Liver (tissue), 8 donors: ENCODE measurements at regions not wholly inside any gene's neighbourhood (a gene's known extent, or its start where the extent isn't known, plus 50 kb on each side); places are given as distances from the start of the nearest gene placed in this dataset.

Experiments used
- DNase-seq: peaks from one replicate; pipeline ENCODE4 v3.0.0-alpha.2; 2017; ENCODE audit warnings: low spot score
- H3K27ac ChIP-seq, 2 donors: one replicate each; pipeline ENCODE4 v1.7.0; 2013; ENCODE audit warnings: inconsistent platforms in 2 of 2, low read length in 2 of 2, control low read depth in 1 of 2, low read depth in 1 of 2, mild to moderate bottlenecking in 1 of 2
- H3K27me3 ChIP-seq, 4 donors: one replicate each; pipeline versions ENCODE4 v1.6.1 to v1.7.0; 2013; ENCODE audit warnings: low read length in 3 of 4, inconsistent platforms in 1 of 4, mild to moderate bottlenecking in 1 of 4, moderate library complexity in 1 of 4; ENCODE audit not compliant: control insufficient read depth in 4 of 4, insufficient read depth in 4 of 4
- H3K36me3 ChIP-seq, 4 donors: one replicate each; pipeline versions ENCODE4 v1.6.1 to v1.7.0; 2013; ENCODE audit warnings: low read length in 3 of 4, mild to moderate bottlenecking in 3 of 4, low read depth in 1 of 4, moderate library complexity in 1 of 4; ENCODE audit not compliant: control insufficient read depth in 4 of 4, insufficient read depth in 3 of 4
- H3K4me1 ChIP-seq, 4 donors: one replicate each; pipeline versions ENCODE4 v1.6.1 to v1.7.0; 2013; ENCODE audit warnings: low read length in 3 of 4, mild to moderate bottlenecking in 3 of 4, moderate library complexity in 1 of 4; ENCODE audit not compliant: control insufficient read depth in 4 of 4, insufficient read depth in 4 of 4
- H3K4me3 ChIP-seq, 3 donors: one replicate each; pipeline versions ENCODE4 v1.6.1 to v1.7.0; 2013; ENCODE audit warnings: low read length in 3 of 3, control low read depth in 1 of 3, low read depth in 1 of 3, mild to moderate bottlenecking in 1 of 3
- H3K9ac ChIP-seq, 2 donors: one replicate each; pipeline ENCODE4 v1.7.0; 2013; ENCODE audit warnings: low read length in 2 of 2, mild to moderate bottlenecking in 2 of 2, moderate library complexity in 2 of 2, control low read depth in 1 of 2, low read depth in 1 of 2
- H3K9me3 ChIP-seq, 4 donors: one replicate each; pipeline versions ENCODE4 v1.6.1 to v1.7.0; 2013; ENCODE audit warnings: low read length in 3 of 4; ENCODE audit not compliant: control insufficient read depth in 4 of 4
- ATF3 ChIP-seq: IDR thresholded peaks from 2 replicates; pipeline ENCODE4 v1.6.1; 2016; ENCODE audit warnings: antibody characterized with exemption
- CTCF ChIP-seq: fragments of 150-350 bp; IDR thresholded peaks from 2 replicates; pipeline ENCODE4 v1.5.1; 2017; ENCODE audit warnings: improper control_type of control experiment, low read depth, low read length; ENCODE audit not compliant: missing input control
- FOXA1 ChIP-seq: IDR thresholded peaks from 2 replicates; pipeline ENCODE4 v1.6.1; 2016; ENCODE audit warnings: antibody characterized with exemption
- FOXA2 ChIP-seq: IDR thresholded peaks from 2 replicates; pipeline ENCODE4 v1.6.1; 2016; ENCODE audit warnings: antibody characterized with exemption
- GABPA ChIP-seq, 2 donors: IDR thresholded peaks in 1 of 2; conservative IDR thresholded peaks in 1 of 2; 2 replicates each; pipeline ENCODE4 v1.6.1; 2016; ENCODE audit warnings: antibody characterized with exemption in 2 of 2, mild to moderate bottlenecking in 1 of 2, moderate library complexity in 1 of 2
- HNF4A ChIP-seq, 2 donors: conservative IDR thresholded peaks; 2 replicates each; pipeline ENCODE4 v1.6.1; 2016; ENCODE audit warnings: antibody characterized with exemption in 2 of 2, mild to moderate bottlenecking in 2 of 2
- HNF4G ChIP-seq: IDR thresholded peaks from 2 replicates; pipeline ENCODE4 v1.6.1; 2016; ENCODE audit warnings: antibody characterized with exemption
- JUND ChIP-seq, 2 donors: IDR thresholded peaks; 2 replicates each; pipeline ENCODE4 v1.6.1; 2016; ENCODE audit warnings: antibody characterized with exemption in 2 of 2
- RAD21 ChIP-seq, 2 donors: IDR thresholded peaks; 2 replicates each; pipeline ENCODE4 v1.6.1; 2016; ENCODE audit warnings: antibody characterized with exemption in 2 of 2, mild to moderate bottlenecking in 2 of 2
- REST ChIP-seq: IDR thresholded peaks from 2 replicates; pipeline ENCODE4 v1.6.1; 2016; ENCODE audit warnings: antibody characterized with exemption, mild to moderate bottlenecking
- RXRA ChIP-seq, 2 donors: IDR thresholded peaks; 2 replicates each; pipeline ENCODE4 v1.6.1; 2017 to 2018; ENCODE audit warnings: antibody characterized with exemption in 2 of 2, mild to moderate bottlenecking in 1 of 2
- TAF1 ChIP-seq: conservative IDR thresholded peaks from 2 replicates; pipeline ENCODE4 v1.6.1; 2016; ENCODE audit warnings: antibody characterized with exemption, mild to moderate bottlenecking
- YY1 ChIP-seq: IDR thresholded peaks from 2 replicates; pipeline ENCODE4 v1.6.1; 2016; ENCODE audit warnings: antibody characterized with exemption, mild to moderate bottlenecking
- ZBTB33 ChIP-seq: IDR thresholded peaks from 2 replicates; pipeline ENCODE4 v1.6.1; 2016; ENCODE audit warnings: antibody characterized with exemption
- WGBS: extraction: QIAGEN DNeasy Blood & Tissue Kit; methylation state at CpG from one replicate; pipeline ENCODE4 v1.1.7; 2013; 5-methylcytosine and 5-hydroxymethylcytosine counted together
- donor health status: healthy.
- donor health status: healthy.
- donor health status: healthy.
- donor health status: healthy.
- donor health status: healthy.

GRCh38 chr4:152063621-152064240 lies 302.9 kb upstream of the GATB start:
- WGBS: 65% methylated on average over 13 of the region's 13 CpGs
- H3K4me1 ChIP-seq: no peaks in the 10 kb centered on the region
- no peak for DNase-seq

More at GRCh38 chr4:152063621-152064240, 302.9 kb upstream of the GATB start:
- TF ChIP-seq HNF4A (conservative IDR thresholded peaks at IDR 0.05) (no peak), CTCF (no peak), HNF4G (no peak), TAF1 (no peak), JUND (IDR thresholded peaks at IDR 0.05) (no peak), FOXA2 (no peak), REST (no peak), FOXA1 (no peak), ZBTB33 (no peak), RXRA (IDR thresholded peaks at IDR 0.05) (no peak), GABPA (IDR thresholded peaks at IDR 0.05 in 1 of 2, conservative IDR thresholded peaks at IDR 0.05 in 1 of 2) (no peak), YY1 (no peak), ATF3 (no peak), RAD21 (IDR thresholded peaks at IDR 0.05) (no peak)
- H3K9me3 ChIP-seq: no peaks in the 10 kb centered on the region
- H3K27ac ChIP-seq: no peak overlapping the region
- H3K4me3 ChIP-seq: no peak overlapping the region
- no peaks in the 10 kb centered on the region for H3K36me3 ChIP-seq
- peaks cover 0 to 5% (median 0%) of the 10 kb centered on the region in 4 donors for H3K27me3 ChIP-seq
- no peak overlapping the region for H3K9ac ChIP-seq
